DOHH2 (cell line): ENCODE measurements at regions not wholly inside any gene's neighbourhood (a gene's known extent, or its start where the extent isn't known, plus 50 kb on each side); places are given as distances from the start of the nearest gene placed in this dataset.

Source experiments
- EZH2phosphoT487 ChIP-seq: fragments of 200-600 bp; sonication (generic); IDR thresholded peaks from 2 replicates; pipeline ENCODE4 v1.6.1; 2017; ENCODE audit warnings: borderline replicate concordance, mild to moderate bottlenecking, antibody characterized with exemption, low read length, moderate library complexity, mixed read lengths
- TF ChIP-seq, protein P1 (sequence below): fragments of 200-600 bp; sonication (generic); IDR thresholded peaks from one replicate; pipeline ENCODE4 v1.5.1; 2014; ENCODE audit warnings: antibody characterized with exemption, mild to moderate bottlenecking, low read depth, low read length; ENCODE audit not compliant: poor library complexity, severe bottlenecking

DNA sequence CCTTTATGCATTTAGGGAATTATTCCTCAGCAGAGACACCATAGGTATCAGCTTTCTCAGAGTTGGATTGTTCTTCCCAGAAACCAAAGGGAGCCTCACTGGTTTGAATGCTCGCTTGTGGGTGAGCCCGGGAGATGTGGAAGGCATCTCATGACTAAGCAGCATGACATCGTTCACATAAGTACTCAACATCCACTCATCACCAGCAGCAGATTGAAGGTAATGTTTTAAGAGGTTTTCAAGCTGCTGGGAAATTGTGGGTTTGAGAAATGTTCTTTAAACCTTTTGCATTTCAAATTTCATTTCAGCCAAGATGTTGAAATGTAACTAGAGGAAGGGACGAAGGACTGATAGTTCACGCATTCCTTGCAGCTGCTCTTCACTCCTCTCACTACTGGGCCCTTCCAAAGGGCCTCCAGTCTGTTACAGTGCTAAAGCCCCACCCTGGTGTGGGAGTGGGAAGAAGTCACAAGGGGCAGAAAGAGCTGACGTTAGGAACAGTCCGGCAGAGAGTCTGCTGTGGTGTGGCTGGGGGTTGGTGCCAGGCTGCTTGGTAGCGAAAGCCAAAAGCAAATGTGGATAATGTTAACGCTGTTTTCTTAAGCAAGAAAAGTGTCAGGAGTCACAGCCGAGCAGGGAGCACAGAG is 324.5 kb upstream of the EPHA4 start:
- TF ChIP-seq, protein P1, sequence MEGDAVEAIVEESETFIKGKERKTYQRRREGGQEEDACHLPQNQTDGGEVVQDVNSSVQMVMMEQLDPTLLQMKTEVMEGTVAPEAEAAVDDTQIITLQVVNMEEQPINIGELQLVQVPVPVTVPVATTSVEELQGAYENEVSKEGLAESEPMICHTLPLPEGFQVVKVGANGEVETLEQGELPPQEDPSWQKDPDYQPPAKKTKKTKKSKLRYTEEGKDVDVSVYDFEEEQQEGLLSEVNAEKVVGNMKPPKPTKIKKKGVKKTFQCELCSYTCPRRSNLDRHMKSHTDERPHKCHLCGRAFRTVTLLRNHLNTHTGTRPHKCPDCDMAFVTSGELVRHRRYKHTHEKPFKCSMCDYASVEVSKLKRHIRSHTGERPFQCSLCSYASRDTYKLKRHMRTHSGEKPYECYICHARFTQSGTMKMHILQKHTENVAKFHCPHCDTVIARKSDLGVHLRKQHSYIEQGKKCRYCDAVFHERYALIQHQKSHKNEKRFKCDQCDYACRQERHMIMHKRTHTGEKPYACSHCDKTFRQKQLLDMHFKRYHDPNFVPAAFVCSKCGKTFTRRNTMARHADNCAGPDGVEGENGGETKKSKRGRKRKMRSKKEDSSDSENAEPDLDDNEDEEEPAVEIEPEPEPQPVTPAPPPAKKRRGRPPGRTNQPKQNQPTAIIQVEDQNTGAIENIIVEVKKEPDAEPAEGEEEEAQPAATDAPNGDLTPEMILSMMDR: no peak
- no peak for TF ChIP-seq EZH2phosphoT487
